HG03571 (cell line): ENCODE measurements at regions not wholly inside any gene's neighbourhood (a gene's known extent, or its start where the extent isn't known, plus 50 kb on each side); places are given as distances from the start of the nearest gene placed in this dataset.
"Not testable (repeated sequence)": the region's sequence is repeated elsewhere in the genome, so short reads cannot be mapped to it uniquely, and the experiment has no call there.

Source experiments
- ATAC-seq: cut with Tn5 transposase; IDR thresholded peaks from one replicate; pipeline ENCODE4 v1.9.1; 2021; ENCODE audit not compliant: unreplicated experiment

GRCh38 chr18:73153271-73153670 lies 285.5 kb upstream of the NETO1 start:
- no peak for ATAC-seq

- ATAC-seq, result no peak
These were observed 283.3 kb upstream of the NETO1 start for GRCh38 chr18:73151086-73151485.

- no peak for ATAC-seq
These were observed 282.4 kb upstream of the NETO1 start for GRCh38 chr18:73150199-73150598.

- ATAC-seq, result no peak
These were observed 279.8 kb upstream of the NETO1 start for GRCh38 chr18:73147590-73147989.

- no peak for ATAC-seq
These were observed 276.2 kb upstream of the NETO1 start for GRCh38 chr18:73144030-73144429.

- ATAC-seq, result no peak
These were observed 268.3 kb upstream of the NETO1 start for GRCh38 chr18:73136134-73136533.

GRCh38 chr18:73124175-73124574 lies 256.4 kb upstream of the NETO1 start:
- no peak for ATAC-seq

GRCh38 chr18:73121207-73121606 lies 253.4 kb upstream of the NETO1 start:
- no peak for ATAC-seq

- no peak for ATAC-seq
These were observed 252.8 kb upstream of the NETO1 start for GRCh38 chr18:73120626-73121025.

- ATAC-seq, result no peak
These were observed 251.8 kb upstream of the NETO1 start for GRCh38 chr18:73119574-73119973.

GRCh38 chr18:73118121-73118816 lies 250.5 kb upstream of the NETO1 start:
- no peak for ATAC-seq

GRCh38 chr18:73110307-73110706 lies 242.5 kb upstream of the NETO1 start:
- ATAC-seq, result no peak

- ATAC-seq, result no peak
These were observed 234.2 kb upstream of the NETO1 start for GRCh38 chr18:73101977-73102376.

- not testable (repeated sequence) for ATAC-seq
These were observed 233.7 kb upstream of the NETO1 start for GRCh38 chr18:73101491-73101890.

- no peak for ATAC-seq
These were observed 232.0 kb upstream of the NETO1 start for GRCh38 chr18:73099759-73100158.

GRCh38 chr18:73093687-73094250 lies 226.0 kb upstream of the NETO1 start:
- no peak for ATAC-seq

- ATAC-seq, result no peak
These were observed 220.7 kb upstream of the NETO1 start for GRCh38 chr18:73088445-73088844.

- ATAC-seq, result no peak
These were observed 219.6 kb upstream of the NETO1 start for GRCh38 chr18:73087282-73087977.

- no peak for ATAC-seq
These were observed 212.1 kb upstream of the NETO1 start for GRCh38 chr18:73079920-73080319.

GRCh38 chr18:73060666-73061288 lies 193.0 kb upstream of the NETO1 start:
- ATAC-seq, result no peak

- ATAC-seq, result no peak
These were observed 191.5 kb upstream of the NETO1 start for GRCh38 chr18:73059280-73059679.

- ATAC-seq, result no peak
These were observed 179.9 kb upstream of the NETO1 start for GRCh38 chr18:73047688-73048087.
